HL-60 (cell line): ENCODE measurements at regions not wholly inside any gene's neighbourhood (a gene's known extent, or its start where the extent isn't known, plus 50 kb on each side); places are given as distances from the start of the nearest gene placed in this dataset.

Source experiments
- CTCF ChIP-seq: IDR thresholded peaks from one replicate; pipeline ENCODE4 v1.5.1; 2011; ENCODE audit warnings: low read length, control low read depth, inconsistent platforms; ENCODE audit not compliant: insufficient read depth
- GABPA ChIP-seq: IDR thresholded peaks from 2 replicates; pipeline ENCODE4 v1.6.1; 2012; ENCODE audit warnings: low read depth
- POLR2AphosphoS5 ChIP-seq: IDR thresholded peaks from 2 replicates; pipeline ENCODE4 v1.6.1; 2012; ENCODE audit warnings: low read depth
- REST ChIP-seq: IDR thresholded peaks from 2 replicates; pipeline ENCODE4 v1.6.1; 2012; ENCODE audit warnings: low read depth; ENCODE audit not compliant: insufficient replicate concordance
- SPI1 ChIP-seq: IDR thresholded peaks from 2 replicates; pipeline ENCODE4 v1.6.1; 2012; ENCODE audit warnings: low read depth, mild to moderate bottlenecking, borderline replicate concordance

GRCh38 chr14:57087841-57088240 lies 180.9 kb downstream of the EXOC5 start:
- TF ChIP-seq CTCF, result no peak
- no peak for TF ChIP-seq POLR2AphosphoS5
- no peak for TF ChIP-seq SPI1
- no peak for TF ChIP-seq REST
- no peak for TF ChIP-seq GABPA
